ENCODE measurements at regions not wholly inside any gene's neighbourhood (a gene's known extent, or its start where the extent isn't known, plus 50 kb on each side); places are given as distances from the start of the nearest gene placed in this dataset.

DNA sequence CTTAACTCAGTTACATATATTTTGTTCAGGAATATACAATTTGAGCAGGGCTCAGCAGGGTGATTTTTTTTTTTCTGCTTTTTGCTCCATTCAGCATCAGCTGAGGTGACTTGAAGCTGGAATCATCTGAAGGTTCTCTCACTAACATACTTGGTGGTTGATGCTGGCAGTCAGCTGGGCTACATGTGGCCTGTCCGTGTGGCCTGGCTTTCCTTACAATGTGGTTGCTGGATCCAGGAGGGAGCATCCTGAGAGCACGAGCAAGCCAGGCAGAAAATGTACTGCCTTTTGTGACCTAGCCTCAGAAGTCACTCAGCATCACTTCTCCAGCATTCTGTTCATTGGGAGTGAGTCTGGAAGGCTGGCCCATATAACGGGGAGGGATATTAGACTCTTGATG, 151.6 kb upstream of the E2F8 start:
- TF ChIP-seq POLR2A (IDR thresholded peaks at IDR 0.05), result no peak
- TF ChIP-seq, protein P1, sequence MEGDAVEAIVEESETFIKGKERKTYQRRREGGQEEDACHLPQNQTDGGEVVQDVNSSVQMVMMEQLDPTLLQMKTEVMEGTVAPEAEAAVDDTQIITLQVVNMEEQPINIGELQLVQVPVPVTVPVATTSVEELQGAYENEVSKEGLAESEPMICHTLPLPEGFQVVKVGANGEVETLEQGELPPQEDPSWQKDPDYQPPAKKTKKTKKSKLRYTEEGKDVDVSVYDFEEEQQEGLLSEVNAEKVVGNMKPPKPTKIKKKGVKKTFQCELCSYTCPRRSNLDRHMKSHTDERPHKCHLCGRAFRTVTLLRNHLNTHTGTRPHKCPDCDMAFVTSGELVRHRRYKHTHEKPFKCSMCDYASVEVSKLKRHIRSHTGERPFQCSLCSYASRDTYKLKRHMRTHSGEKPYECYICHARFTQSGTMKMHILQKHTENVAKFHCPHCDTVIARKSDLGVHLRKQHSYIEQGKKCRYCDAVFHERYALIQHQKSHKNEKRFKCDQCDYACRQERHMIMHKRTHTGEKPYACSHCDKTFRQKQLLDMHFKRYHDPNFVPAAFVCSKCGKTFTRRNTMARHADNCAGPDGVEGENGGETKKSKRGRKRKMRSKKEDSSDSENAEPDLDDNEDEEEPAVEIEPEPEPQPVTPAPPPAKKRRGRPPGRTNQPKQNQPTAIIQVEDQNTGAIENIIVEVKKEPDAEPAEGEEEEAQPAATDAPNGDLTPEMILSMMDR (IDR thresholded peaks at IDR 0.05), result no peak

All from adrenal gland (tissue), 5 donors.